Chondrocyte (in vitro differentiated cells): ENCODE measurements at regions not wholly inside any gene's neighbourhood (a gene's known extent, or its start where the extent isn't known, plus 50 kb on each side); places are given as distances from the start of the nearest gene placed in this dataset.

Source experiments
- DNase-seq: peaks from one replicate; pipeline ENCODE4 v3.0.0; 2021; ENCODE audit warnings: mixed read lengths, low spot score
- H3K27ac Mint-ChIP-seq: one replicate; pipeline ENCODE4 v1.8.0; 2021; ENCODE audit warnings: mild to moderate bottlenecking, moderate library complexity, mixed read lengths; ENCODE audit not compliant: unreplicated experiment
- H3K27me3 Mint-ChIP-seq: 2 replicates; pipeline ENCODE4 v1.8.0; 2021; ENCODE audit warnings: low read depth, mixed read lengths
- H3K36me3 Mint-ChIP-seq: 2 replicates; pipeline ENCODE4 v1.8.0; 2021; ENCODE audit warnings: low read depth, mixed read lengths
- H3K4me1 Mint-ChIP-seq: 2 replicates; pipeline ENCODE4 v1.8.0; 2021; ENCODE audit warnings: low read depth, mild to moderate bottlenecking, mixed read lengths
- H3K4me3 Mint-ChIP-seq: one replicate; pipeline ENCODE4 v1.8.0; 2021; ENCODE audit warnings: mild to moderate bottlenecking, moderate library complexity, mixed read lengths; ENCODE audit not compliant: unreplicated experiment
- H3K9me3 Mint-ChIP-seq: 2 replicates; pipeline ENCODE4 v1.8.0; 2021; ENCODE audit warnings: low read depth, mixed read lengths
- CTCF ChIP-seq: fragments of 200-600 bp; sonication (generic); IDR thresholded peaks from 2 replicates; pipeline ENCODE4 v1.5.0; 2021; ENCODE audit warnings: antibody characterized with exemption, mild to moderate bottlenecking, moderate library complexity

DNA sequence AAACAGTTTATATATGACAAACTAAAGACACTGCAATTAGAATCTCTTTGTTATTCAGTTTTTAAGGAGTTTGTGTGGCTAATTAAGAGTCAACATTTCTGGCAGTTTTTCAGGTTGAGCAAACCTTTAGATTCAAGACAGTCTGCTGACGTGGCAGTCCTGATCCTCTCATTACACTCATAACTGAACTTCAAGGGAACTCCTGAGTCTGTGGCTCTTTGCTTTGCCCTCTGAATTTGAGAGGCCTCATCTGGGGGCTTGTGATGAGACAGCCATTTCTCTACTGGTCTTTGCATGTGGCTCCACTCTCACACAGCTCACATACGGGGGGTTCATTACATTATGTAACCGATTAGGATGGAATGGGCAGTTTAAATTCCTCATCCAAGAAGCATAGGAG is 182.9 kb upstream of the MEF2C start:
- Mint-ChIP-seq H3K27me3 (no peaks in the 10 kb centered on the region), H3K4me1 (no peaks in the 10 kb centered on the region), H3K36me3 (no peaks in the 10 kb centered on the region), H3K27ac (no peak overlapping the region), H3K4me3 (no peak overlapping the region), H3K9me3 (no peaks in the 10 kb centered on the region)
- DNase-seq = no peak
- TF ChIP-seq CTCF = no peak

GRCh38 chr5:89064736-89065135 is 181.8 kb upstream of the MEF2C start:
- Mint-ChIP-seq H3K36me3 (no peaks in the 10 kb centered on the region), H3K4me3 (no peak overlapping the region), H3K9me3 (no peaks in the 10 kb centered on the region), H3K27me3 (no peaks in the 10 kb centered on the region), H3K4me1 (no peaks in the 10 kb centered on the region), H3K27ac (no peak overlapping the region)
- no peak for TF ChIP-seq CTCF
- no peak for DNase-seq

- no peak for DNase-seq
- no peak overlapping the region for H3K27ac Mint-ChIP-seq
- no peaks in the 10 kb centered on the region for H3K27me3 Mint-ChIP-seq
- no peaks in the 10 kb centered on the region for H3K4me1 Mint-ChIP-seq
- TF ChIP-seq CTCF = no peak
- H3K4me3 Mint-ChIP-seq = no peak overlapping the region
- H3K36me3 Mint-ChIP-seq = no peaks in the 10 kb centered on the region
- H3K9me3 Mint-ChIP-seq = no peaks in the 10 kb centered on the region
These were observed 181.1 kb upstream of the MEF2C start for GRCh38 chr5:89064054-89064453.

DNA sequence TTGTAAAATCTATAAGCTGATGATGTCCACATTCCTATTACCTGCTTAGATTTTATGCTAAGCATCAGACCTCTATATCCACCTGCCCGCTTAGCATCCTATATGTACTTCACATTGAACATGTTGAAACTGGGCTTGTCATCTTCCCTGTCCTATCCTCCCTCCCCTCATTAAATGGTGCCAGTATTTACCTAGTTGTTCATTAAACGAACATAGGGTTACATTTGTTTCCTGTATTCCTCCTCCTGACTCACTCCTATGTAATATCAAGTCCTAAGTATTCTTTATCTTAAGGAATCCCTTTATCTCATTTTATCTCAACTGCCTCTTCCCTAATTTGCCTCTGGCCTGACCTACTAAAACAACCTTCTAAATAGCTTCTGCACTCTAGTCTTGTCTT is 177.8 kb upstream of the MEF2C start:
- no peak for TF ChIP-seq CTCF
- no peak overlapping the region for H3K4me3 Mint-ChIP-seq

GRCh38 chr5:89059274-89059673 is 176.3 kb upstream of the MEF2C start:
- no peak for TF ChIP-seq CTCF
- Mint-ChIP-seq H3K4me3 (no peak overlapping the region), H3K27me3 (no peaks in the 10 kb centered on the region), H3K4me1 (peaks cover 13% of the 10 kb centered on the region), H3K9me3 (no peaks in the 10 kb centered on the region), H3K36me3 (no peaks in the 10 kb centered on the region), H3K27ac (no peak overlapping the region)
- DNase-seq = no peak

More for the DNA sequence above, 177.8 kb upstream of the MEF2C start:
- no peaks in the 10 kb centered on the region for H3K27me3 Mint-ChIP-seq
- H3K27ac Mint-ChIP-seq = no peak overlapping the region
- DNase-seq = no peak
- H3K36me3 Mint-ChIP-seq = no peaks in the 10 kb centered on the region
- no peaks in the 10 kb centered on the region for H3K9me3 Mint-ChIP-seq
- H3K4me1 Mint-ChIP-seq = peaks cover 3% of the 10 kb centered on the region
